Mesendoderm (in vitro differentiated cells): ENCODE measurements at regions not wholly inside any gene's neighbourhood (a gene's known extent, or its start where the extent isn't known, plus 50 kb on each side); places are given as distances from the start of the nearest gene placed in this dataset.

Experiments
- DNase-seq: peaks from one replicate; pipeline ENCODE4 v3.0.0; 2013
- H2AK5ac ChIP-seq: 2 replicates; pipeline ENCODE4 v1.6.1; 2013; ENCODE audit warnings: low read length, inconsistent platforms
- H2BK120ac ChIP-seq: 2 replicates; pipeline ENCODE4 v1.6.1; 2013; ENCODE audit warnings: low read depth, mild to moderate bottlenecking, low read length, moderate library complexity, mixed read lengths
- H2BK15ac ChIP-seq: replicated peaks from 2 replicates; pipeline ENCODE4 v1.6.1; 2013; ENCODE audit warnings: low read depth, mild to moderate bottlenecking, moderate library complexity
- H2BK5ac ChIP-seq: 2 replicates; pipeline ENCODE4 v1.6.1; 2013; ENCODE audit warnings: low read length, inconsistent platforms
- H3K18ac ChIP-seq: 2 replicates; pipeline ENCODE4 v1.6.1; 2013; ENCODE audit warnings: mild to moderate bottlenecking, low read length, mixed read lengths
- H3K23ac ChIP-seq: one replicate; pipeline ENCODE4 v1.6.1; 2013; ENCODE audit warnings: low read length
- H3K27ac ChIP-seq: 2 replicates; pipeline ENCODE4 v1.5.1; 2013; ENCODE audit warnings: low read depth, mild to moderate bottlenecking, inconsistent platforms, low read length, moderate library complexity
- H3K27me3 ChIP-seq: 2 replicates; pipeline ENCODE4 v1.6.1; 2013; ENCODE audit warnings: low read length, control low read depth, mild to moderate bottlenecking, inconsistent platforms; ENCODE audit not compliant: insufficient read depth, poor library complexity
- H3K36me3 ChIP-seq: 2 replicates; pipeline ENCODE4 v1.6.1; 2013; ENCODE audit warnings: low read length, inconsistent platforms; ENCODE audit not compliant: control insufficient read depth, insufficient read depth
- H3K4ac ChIP-seq: one replicate; pipeline ENCODE4 v1.6.1; 2013; ENCODE audit warnings: low read depth, mild to moderate bottlenecking, low read length, moderate library complexity
- H3K4me1 ChIP-seq: 2 replicates; pipeline ENCODE4 v1.6.1; 2013; ENCODE audit warnings: low read depth, low read length, inconsistent platforms; ENCODE audit not compliant: control insufficient read depth
- H3K4me2 ChIP-seq: 2 replicates; pipeline ENCODE4 v1.6.1; 2013; ENCODE audit warnings: low read length
- H3K4me3 ChIP-seq: 2 replicates; pipeline ENCODE4 v1.5.1; 2013; ENCODE audit warnings: mild to moderate bottlenecking, low read length
- H3K56ac ChIP-seq: one replicate; pipeline ENCODE4 v1.6.1; 2013; ENCODE audit warnings: low read length
- H3K79me1 ChIP-seq: 2 replicates; pipeline ENCODE4 v1.6.1; 2013; ENCODE audit warnings: low read length, inconsistent platforms
- H3K79me2 ChIP-seq: 2 replicates; pipeline ENCODE4 v1.6.1; 2013; ENCODE audit warnings: mild to moderate bottlenecking, low read length; ENCODE audit not compliant: control insufficient read depth, insufficient read depth
- H3K9ac ChIP-seq: 2 replicates; pipeline ENCODE4 v1.6.1; 2013; ENCODE audit warnings: low read length, inconsistent platforms
- H4K5ac ChIP-seq: one replicate; pipeline ENCODE4 v1.6.1; 2013; ENCODE audit warnings: low read length
- H4K8ac ChIP-seq: one replicate; pipeline ENCODE4 v1.6.1; 2013; ENCODE audit warnings: low read depth, mild to moderate bottlenecking, control low read depth, low read length, moderate library complexity
- WGBS: extraction: QIAGEN DNeasy Blood & Tissue Kit; methylation state at CpG from one replicate; pipeline ENCODE4 v1.1.7; 2013; ENCODE audit warnings: low lambda C conversion rate, missing lambda C conversion rate; ENCODE audit not compliant: insufficient coverage; ENCODE audit errors: extremely low coverage; 5-methylcytosine and 5-hydroxymethylcytosine counted together

DNA sequence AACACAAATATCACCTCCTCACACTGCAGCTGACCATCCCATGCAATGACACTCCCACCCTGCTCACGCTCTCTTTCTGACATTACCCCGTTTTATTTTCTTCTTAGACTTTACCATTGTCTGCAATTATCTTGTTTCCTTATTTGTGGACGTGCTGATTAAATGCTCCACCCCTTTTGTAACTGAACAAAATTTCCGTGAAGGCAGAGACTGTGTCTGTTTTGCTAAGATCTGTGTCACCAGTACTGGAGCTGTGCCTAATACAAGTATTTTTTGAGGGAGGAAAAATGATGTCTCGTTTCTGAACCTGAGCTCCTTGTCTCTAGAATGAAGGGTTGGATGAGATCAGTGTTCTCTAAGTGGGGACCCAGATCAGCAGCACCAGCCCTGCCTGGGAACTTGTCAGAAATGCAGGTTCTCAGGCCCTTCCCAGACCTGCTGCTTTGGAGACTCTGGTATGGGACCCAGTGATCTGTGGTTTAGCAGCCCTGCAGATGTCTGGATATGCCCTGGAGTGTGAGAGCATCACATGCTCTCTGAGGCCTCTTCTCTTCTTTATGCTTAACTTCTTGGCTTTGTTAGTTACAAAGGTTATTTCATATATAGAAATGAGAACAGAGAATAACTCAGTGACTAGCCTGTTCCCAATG lies 181.7 kb upstream of the GAS1 start:
- Histone ChIP-seq H3K4me2 (no peak overlapping the region), H3K4me1 (no peaks in the 10 kb centered on the region), H3K18ac (no peak overlapping the region), H3K23ac (no peak overlapping the region), H3K79me2 (no peaks in the 10 kb centered on the region), H2BK5ac (no peak overlapping the region), H4K5ac (no peak overlapping the region), H3K4ac (no peak overlapping the region), H2BK120ac (no peak overlapping the region), H3K36me3 (no peaks in the 10 kb centered on the region), H3K4me3 (no peak overlapping the region), H2AK5ac (no peak overlapping the region), H4K8ac (no peak overlapping the region), H3K9ac (no peak overlapping the region), H2BK15ac (no peak overlapping the region), H3K79me1 (no peaks in the 10 kb centered on the region), H3K56ac (no peak overlapping the region), H3K27ac (no peak overlapping the region), H3K27me3 (no peaks in the 10 kb centered on the region)
- WGBS: no CpG with 5 or more reads among the region's 5 CpGs
- DNase-seq: no peak

DNA sequence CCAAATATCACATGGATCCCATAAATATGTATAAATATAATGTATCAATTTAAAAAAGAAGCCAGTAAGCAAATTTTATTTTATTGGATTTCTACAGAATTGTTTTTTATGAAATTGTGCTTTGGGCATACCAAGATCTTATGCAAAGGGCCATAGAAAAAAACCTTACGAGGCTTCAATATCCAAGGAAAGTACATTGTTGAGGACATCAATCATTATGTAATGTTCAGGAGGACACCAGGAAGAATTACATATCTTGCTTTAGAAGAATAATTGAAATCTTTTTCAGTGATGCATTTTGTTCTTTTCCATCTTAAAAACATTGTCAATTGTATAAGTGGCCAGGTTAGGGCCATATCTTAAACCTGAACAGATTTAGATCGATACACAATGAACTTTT lies 187.8 kb upstream of the GAS1 start:
- H3K36me3 ChIP-seq: no peaks in the 10 kb centered on the region
- no peak overlapping the region for H2BK15ac ChIP-seq
- H3K4me3 ChIP-seq: no peak overlapping the region
- H3K4ac ChIP-seq: no peak overlapping the region
- no peaks in the 10 kb centered on the region for H3K4me1 ChIP-seq
- no peak overlapping the region for H3K23ac ChIP-seq
- WGBS: no CpG with 5 or more reads among the region's 2 CpGs
- H3K27ac ChIP-seq: no peak overlapping the region
- H2BK5ac ChIP-seq: no peak overlapping the region
- H3K79me1 ChIP-seq: no peaks in the 10 kb centered on the region
- H2BK120ac ChIP-seq: no peak overlapping the region
- H3K27me3 ChIP-seq: no peaks in the 10 kb centered on the region
- H3K4me2 ChIP-seq: no peak overlapping the region
- no peak overlapping the region for H2AK5ac ChIP-seq
- no peak overlapping the region for H4K8ac ChIP-seq
- H3K9ac ChIP-seq: no peak overlapping the region
- no peak overlapping the region for H3K56ac ChIP-seq
- DNase-seq: no peak
- no peak overlapping the region for H4K5ac ChIP-seq
- H3K18ac ChIP-seq: no peak overlapping the region
- no peaks in the 10 kb centered on the region for H3K79me2 ChIP-seq

DNA sequence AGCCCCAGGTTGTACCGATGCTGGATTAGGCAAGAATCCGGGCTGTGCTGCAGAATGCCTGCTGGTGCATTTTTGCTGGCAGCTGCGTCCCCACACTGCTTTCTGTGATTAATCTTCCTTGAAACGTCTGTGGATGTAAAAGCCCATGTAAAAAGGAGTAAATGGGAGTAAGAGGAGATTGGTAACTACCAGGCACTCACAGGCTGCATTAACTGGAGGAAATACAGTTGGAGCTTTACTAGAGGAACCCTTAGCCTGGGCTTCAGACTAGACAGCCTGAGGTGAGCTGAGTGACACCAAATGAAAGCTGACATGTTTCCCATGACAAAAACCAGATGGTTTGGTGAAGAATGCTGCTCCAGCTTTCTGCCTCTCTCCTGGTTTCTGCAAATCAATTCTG lies 190.4 kb upstream of the GAS1 start:
- Histone ChIP-seq H4K8ac (no peak overlapping the region), H3K27me3 (no peaks in the 10 kb centered on the region), H3K23ac (no peak overlapping the region), H4K5ac (no peak overlapping the region), H3K27ac (no peak overlapping the region), H2AK5ac (no peak overlapping the region), H2BK5ac (no peak overlapping the region), H3K79me2 (no peaks in the 10 kb centered on the region), H3K4me1 (peaks cover 7% of the 10 kb centered on the region), H3K56ac (no peak overlapping the region), H3K4me3 (no peak overlapping the region), H3K18ac (no peak overlapping the region), H3K36me3 (no peaks in the 10 kb centered on the region), H3K9ac (no peak overlapping the region), H2BK120ac (no peak overlapping the region), H3K79me1 (no peaks in the 10 kb centered on the region), H3K4ac (no peak overlapping the region), H2BK15ac (no peak overlapping the region), H3K4me2 (no peak overlapping the region)
- no peak for DNase-seq
- no CpG with 5 or more reads among the region's 4 CpGs for WGBS

DNA sequence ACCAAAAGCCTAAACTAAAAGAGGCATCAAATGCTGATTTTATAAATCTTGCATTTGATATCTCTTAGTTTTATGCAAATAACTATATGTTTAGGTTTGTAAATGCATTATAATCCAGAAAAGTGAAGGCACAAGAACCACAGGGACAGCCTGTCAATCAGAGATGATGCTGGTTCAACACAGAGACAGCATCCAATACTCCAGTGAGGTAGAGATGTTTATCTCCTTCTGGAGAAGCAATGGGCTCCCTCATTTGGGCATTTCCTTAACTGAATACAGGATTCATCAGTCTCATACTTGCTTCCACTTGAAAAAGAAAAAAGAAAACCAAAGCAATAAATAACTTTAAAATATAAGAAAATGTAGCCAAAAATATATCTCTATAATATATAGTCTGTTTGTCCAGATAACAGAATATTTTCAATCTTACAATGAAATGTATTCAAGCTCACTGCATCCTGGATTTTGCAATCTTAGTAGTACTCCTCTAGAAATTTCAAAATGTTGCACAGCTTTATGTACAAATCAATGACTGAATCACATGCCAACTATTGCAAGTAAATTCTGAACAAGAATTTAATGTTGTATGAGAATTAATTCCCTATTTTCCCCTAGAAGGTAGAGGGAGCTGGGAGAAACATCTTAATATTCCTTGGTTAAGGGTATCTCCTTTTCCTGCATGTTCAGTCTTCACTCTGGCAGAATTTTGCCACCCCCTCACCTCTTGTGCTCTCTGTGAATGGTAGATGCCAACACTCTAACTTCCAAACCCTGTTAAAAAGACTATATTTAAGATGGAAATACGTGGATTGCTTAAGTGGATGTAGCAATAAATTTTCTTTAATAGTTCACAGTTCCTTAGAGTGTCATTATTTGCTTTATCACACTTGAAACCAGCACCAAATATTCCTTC lies 191.1 kb upstream of the GAS1 start:
- no peak overlapping the region for H2BK5ac ChIP-seq
- no peaks in the 10 kb centered on the region for H3K36me3 ChIP-seq
- H2AK5ac ChIP-seq: no peak overlapping the region
- H2BK15ac ChIP-seq: no peak overlapping the region
- no peaks in the 10 kb centered on the region for H3K27me3 ChIP-seq
- H3K4me3 ChIP-seq: no peak overlapping the region
- H3K79me2 ChIP-seq: no peaks in the 10 kb centered on the region
- H3K4ac ChIP-seq: no peak overlapping the region
- WGBS: no CpG with 5 or more reads among the region's 1 CpG
- H2BK120ac ChIP-seq: no peak overlapping the region
- no peak overlapping the region for H3K18ac ChIP-seq
- H4K5ac ChIP-seq: no peak overlapping the region
- no peak overlapping the region for H4K8ac ChIP-seq
- no peaks in the 10 kb centered on the region for H3K79me1 ChIP-seq
- H3K23ac ChIP-seq: no peak overlapping the region
- H3K4me2 ChIP-seq: no peak overlapping the region
- no peak overlapping the region for H3K9ac ChIP-seq
- H3K56ac ChIP-seq: no peak overlapping the region
- DNase-seq: no peak
- H3K27ac ChIP-seq: no peak overlapping the region
- peaks cover 7% of the 10 kb centered on the region for H3K4me1 ChIP-seq

DNA sequence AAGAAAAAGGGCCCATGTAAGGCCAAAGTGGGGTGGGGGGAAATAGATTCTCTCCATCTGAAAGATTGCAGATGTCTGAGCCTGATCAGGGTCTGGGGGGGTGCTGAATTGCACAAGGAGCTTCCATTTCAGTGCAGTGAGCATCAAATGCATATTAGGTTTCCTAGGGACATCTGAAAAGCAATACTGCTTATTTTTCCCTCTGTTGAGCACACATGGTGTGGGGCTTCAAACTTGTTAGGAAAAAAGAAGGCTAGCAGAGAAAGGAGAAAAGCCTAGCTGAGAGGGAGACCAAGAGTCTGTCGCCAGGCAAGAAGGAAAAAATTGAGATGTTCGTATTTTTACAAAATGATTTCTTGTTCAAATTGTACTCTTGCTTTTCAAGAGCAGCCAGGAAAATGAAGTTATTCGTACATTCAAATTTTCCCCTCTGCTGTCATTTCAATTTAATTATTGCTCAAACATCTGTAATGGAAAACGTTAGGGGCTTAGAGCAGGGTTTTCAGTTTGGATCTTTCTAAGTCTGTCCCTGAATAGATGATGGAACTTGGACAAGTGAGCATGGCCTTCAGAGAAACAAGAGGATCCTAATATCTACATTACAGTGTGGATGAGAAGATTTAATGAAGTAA lies 191.9 kb upstream of the GAS1 start:
- Histone ChIP-seq H3K4me1 (peaks cover 7% of the 10 kb centered on the region), H3K4ac (no peak overlapping the region), H3K79me2 (no peaks in the 10 kb centered on the region), H2AK5ac (no peak overlapping the region), H3K23ac (no peak overlapping the region), H3K36me3 (no peaks in the 10 kb centered on the region), H4K5ac (no peak overlapping the region), H4K8ac (no peak overlapping the region), H3K4me3 (no peak overlapping the region), H3K27me3 (no peaks in the 10 kb centered on the region), H3K56ac (no peak overlapping the region), H2BK15ac (no peak overlapping the region), H3K18ac (no peak overlapping the region), H3K9ac (no peak overlapping the region), H2BK5ac (no peak overlapping the region), H3K27ac (no peak overlapping the region), H2BK120ac (no peak overlapping the region), H3K4me2 (no peak overlapping the region), H3K79me1 (no peaks in the 10 kb centered on the region)
- no peak for DNase-seq
- no CpG with 5 or more reads among the region's 4 CpGs for WGBS
